ENCODE measurements at regions not wholly inside any gene's neighbourhood (a gene's known extent, or its start where the extent isn't known, plus 50 kb on each side); places are given as distances from the start of the nearest gene placed in this dataset.

DNA sequence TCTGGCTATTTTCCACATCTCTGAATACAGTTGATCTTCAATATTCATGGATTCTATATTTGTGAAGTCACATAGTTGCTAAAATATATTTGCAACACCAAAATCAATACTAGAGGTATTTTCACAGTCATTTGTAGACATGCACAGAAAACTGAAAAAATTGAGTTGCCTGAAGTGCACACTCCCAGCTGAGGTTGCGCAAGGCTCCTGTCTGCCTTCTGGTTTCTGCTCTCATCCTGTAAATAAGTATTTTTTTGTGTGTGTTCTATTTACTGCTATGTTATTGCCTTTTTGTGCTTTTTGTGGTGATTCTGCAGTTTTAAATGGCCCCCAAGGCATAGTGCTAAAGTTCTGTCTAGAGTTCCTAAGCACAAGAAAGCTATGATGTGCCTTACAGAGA, 371.1 kb upstream of the GRAMD2B start:
- TF ChIP-seq KAT7 (CRISPR knock-in tag; IDR thresholded peaks at IDR 0.05; ENCODE audit: borderline replicate concordance) (no peak), SP1 (IDR thresholded peaks at IDR 0.05) (no peak), SP1 (CRISPR knock-in tag; IDR thresholded peaks at IDR 0.05) (no peak)

Data from HepG2 (cell line).